Gastroesophageal sphincter (tissue), 4 donors: ENCODE measurements at regions not wholly inside any gene's neighbourhood (a gene's known extent, or its start where the extent isn't known, plus 50 kb on each side); places are given as distances from the start of the nearest gene placed in this dataset.

Source experiments
- ATAC-seq: fragments of 150-250 bp; one replicate; pipeline ENCODE4 v1.9.1; 2016; ENCODE audit warnings: mild to moderate bottlenecking, moderate library complexity
- H3K27ac ChIP-seq, 4 donors: fragments of 200-600 bp; sonication (generic) in 3 of 4; 1 replicate in 3 of 4; 2 replicates in 1 of 4; pipeline ENCODE4 v1.5.1; 2016 to 2019
- H3K27me3 ChIP-seq: fragments of 200-600 bp; sonication (generic); one replicate; pipeline ENCODE4 v1.5.1; 2019
- H3K36me3 ChIP-seq, 2 donors: fragments of 200-600 bp; sonication (generic); one replicate each; pipeline ENCODE4 v1.5.1; 2019; ENCODE audit warnings: control low read depth in 1 of 2
- H3K4me1 ChIP-seq, 3 donors: fragments of 200-600 bp; sonication (generic); 1 replicate in 2 of 3; 2 replicates in 1 of 3; pipeline ENCODE4 v1.5.1; 2016 to 2019; ENCODE audit warnings: control low read depth in 2 of 3
- H3K4me3 ChIP-seq, 2 donors: fragments of 200-600 bp; sonication (generic); one replicate each; pipeline ENCODE4 v1.5.1; 2019; ENCODE audit warnings: mild to moderate bottlenecking in 1 of 2, moderate library complexity in 1 of 2
- H3K9me3 ChIP-seq, 3 donors: fragments of 200-600 bp; sonication (generic); one replicate each; pipeline ENCODE4 v1.5.1; 2017 to 2019; ENCODE audit warnings: control low read depth in 2 of 3
- EP300 ChIP-seq: sonication (generic); formaldehyde crosslinking; IDR thresholded peaks from one replicate; pipeline ENCODE4 v1.6.1; 2017; ENCODE audit warnings: antibody characterized with exemption, mild to moderate bottlenecking
- POLR2A ChIP-seq, 2 donors: fragments of 450-650 bp; IDR thresholded peaks; one replicate each; pipeline ENCODE4 v1.6.1; 2017; ENCODE audit warnings: antibody characterized with exemption in 2 of 2, mild to moderate bottlenecking in 2 of 2, moderate library complexity in 1 of 2
- POLR2AphosphoS5 ChIP-seq: sonication (generic); formaldehyde crosslinking; IDR thresholded peaks from one replicate; pipeline ENCODE4 v1.6.1; 2017; ENCODE audit warnings: antibody characterized with exemption
- WGBS, 2 donors: methylation state at CpG; one replicate each; pipeline ENCODE4 v1.1.5; 2018; ENCODE audit warnings: low coverage in 1 of 2; 5-methylcytosine and 5-hydroxymethylcytosine counted together
- TF ChIP-seq, protein P1 (sequence below), 4 experiments: fragments of 200-600 bp in 2 of 4; fragments of 450-650 bp in 2 of 4; sonication (generic) in 1 of 4; IDR thresholded peaks; one replicate each; pipeline ENCODE4 v1.5.1; 2017 to 2019; ENCODE audit warnings: antibody characterized with exemption in 4 of 4, mild to moderate bottlenecking in 2 of 4, moderate library complexity in 2 of 4

GRCh38 chr20:7806831-7807230, 133.4 kb downstream of the HAO1 start:
- 88 to 100% methylated on average over 1 to 4 of the region's 4 CpGs for WGBS, 2 donors
- no peaks in the 10 kb centered on the region for H3K4me1 ChIP-seq
- peaks cover 6% of the 10 kb centered on the region for H3K27me3 ChIP-seq
- no peak overlapping the region for H3K4me3 ChIP-seq
- ATAC-seq = no peak
- no peak overlapping the region for H3K27ac ChIP-seq
- H3K9me3 ChIP-seq = peaks cover 0 to 23% (median 0%) of the 10 kb centered on the region in 3 donors
- no peaks in the 10 kb centered on the region for H3K36me3 ChIP-seq
- TF ChIP-seq, protein P1, sequence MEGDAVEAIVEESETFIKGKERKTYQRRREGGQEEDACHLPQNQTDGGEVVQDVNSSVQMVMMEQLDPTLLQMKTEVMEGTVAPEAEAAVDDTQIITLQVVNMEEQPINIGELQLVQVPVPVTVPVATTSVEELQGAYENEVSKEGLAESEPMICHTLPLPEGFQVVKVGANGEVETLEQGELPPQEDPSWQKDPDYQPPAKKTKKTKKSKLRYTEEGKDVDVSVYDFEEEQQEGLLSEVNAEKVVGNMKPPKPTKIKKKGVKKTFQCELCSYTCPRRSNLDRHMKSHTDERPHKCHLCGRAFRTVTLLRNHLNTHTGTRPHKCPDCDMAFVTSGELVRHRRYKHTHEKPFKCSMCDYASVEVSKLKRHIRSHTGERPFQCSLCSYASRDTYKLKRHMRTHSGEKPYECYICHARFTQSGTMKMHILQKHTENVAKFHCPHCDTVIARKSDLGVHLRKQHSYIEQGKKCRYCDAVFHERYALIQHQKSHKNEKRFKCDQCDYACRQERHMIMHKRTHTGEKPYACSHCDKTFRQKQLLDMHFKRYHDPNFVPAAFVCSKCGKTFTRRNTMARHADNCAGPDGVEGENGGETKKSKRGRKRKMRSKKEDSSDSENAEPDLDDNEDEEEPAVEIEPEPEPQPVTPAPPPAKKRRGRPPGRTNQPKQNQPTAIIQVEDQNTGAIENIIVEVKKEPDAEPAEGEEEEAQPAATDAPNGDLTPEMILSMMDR (IDR thresholded peaks at IDR 0.05) = no peak
- no peak for TF ChIP-seq EP300
- TF ChIP-seq POLR2A (IDR thresholded peaks at IDR 0.05) = no peak
- TF ChIP-seq POLR2AphosphoS5 = no peak

DNA sequence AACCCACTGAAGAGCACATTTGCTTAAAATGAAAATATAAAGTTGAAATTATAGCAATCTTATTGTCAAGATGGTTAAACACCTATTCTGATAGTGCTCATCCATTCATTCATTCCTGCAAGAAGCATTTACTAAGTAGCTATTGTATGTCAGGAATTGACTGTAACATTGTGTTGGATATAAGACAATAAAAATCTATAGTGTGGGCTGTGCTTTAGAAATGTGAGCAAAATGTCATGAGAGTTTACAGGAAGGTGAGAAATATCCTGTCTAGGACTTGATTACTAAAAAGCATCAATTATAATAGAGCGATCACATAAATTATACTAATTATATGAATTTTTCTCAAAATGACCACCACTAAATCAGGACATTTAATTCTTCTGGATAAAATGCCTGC, 123.0 kb downstream of the HAO1 start:
- Histone ChIP-seq H3K4me1 (no peaks in the 10 kb centered on the region), H3K27me3 (no peaks in the 10 kb centered on the region), H3K36me3 (no peaks in the 10 kb centered on the region), H3K4me3 (no peak overlapping the region), H3K9me3 (peaks cover 0 to 6% (median 0%) of the 10 kb centered on the region in 3 donors), H3K27ac (no peak overlapping the region)
- WGBS, 2 donors = 87 to 88% methylated on average over 1 of the region's 1 CpG
- TF ChIP-seq, protein P1 (IDR thresholded peaks at IDR 0.05) = no peak
- TF ChIP-seq EP300 (no peak), POLR2A (IDR thresholded peaks at IDR 0.05) (no peak), POLR2AphosphoS5 (no peak)
- ATAC-seq = no peak

- WGBS, 2 donors = 91 to 100% methylated on average over 1 of the region's 1 CpG
- H3K9me3 ChIP-seq = no peaks in the 10 kb centered on the region
These were observed 121.8 kb downstream of the HAO1 start for GRCh38 chr20:7818477-7818876.

GRCh38 chr20:7820897-7821296, 119.4 kb downstream of the HAO1 start:
- 82 to 94% methylated on average over 4 of the region's 4 CpGs for WGBS, 2 donors
- TF ChIP-seq POLR2A (IDR thresholded peaks at IDR 0.05) (no peak), POLR2AphosphoS5 (no peak), EP300 (no peak)
- TF ChIP-seq, protein P1 (IDR thresholded peaks at IDR 0.05) = no peak
- no peaks in the 10 kb centered on the region for H3K36me3 ChIP-seq
- H3K9me3 ChIP-seq = no peaks in the 10 kb centered on the region
- ATAC-seq = no peak
- H3K4me1 ChIP-seq = no peaks in the 10 kb centered on the region
- H3K27me3 ChIP-seq = no peaks in the 10 kb centered on the region
- no peak overlapping the region for H3K27ac ChIP-seq
- no peak overlapping the region for H3K4me3 ChIP-seq

More at GRCh38 chr20:7818477-7818876, 121.8 kb downstream of the HAO1 start:
- no peak for TF ChIP-seq POLR2AphosphoS5
- TF ChIP-seq POLR2A (IDR thresholded peaks at IDR 0.05) = no peak
- TF ChIP-seq EP300 = no peak
- TF ChIP-seq, protein P1 (IDR thresholded peaks at IDR 0.05) = no peak
- no peak overlapping the region for H3K27ac ChIP-seq
- no peak overlapping the region for H3K4me3 ChIP-seq
- no peaks in the 10 kb centered on the region for H3K27me3 ChIP-seq
- no peak for ATAC-seq
- H3K4me1 ChIP-seq = no peaks in the 10 kb centered on the region
- H3K36me3 ChIP-seq = no peaks in the 10 kb centered on the region

- Histone ChIP-seq H3K9me3 (no peaks in the 10 kb centered on the region), H3K27me3 (no peaks in the 10 kb centered on the region), H3K27ac (no peak overlapping the region), H3K36me3 (no peaks in the 10 kb centered on the region), H3K4me3 (no peak overlapping the region), H3K4me1 (peaks cover 0 to 2% (median 0%) of the 10 kb centered on the region in 3 donors)
- no peak for ATAC-seq
- no peak for TF ChIP-seq POLR2A (IDR thresholded peaks at IDR 0.05)
- TF ChIP-seq EP300 = no peak
- TF ChIP-seq POLR2AphosphoS5 = no peak
- TF ChIP-seq, protein P1 (IDR thresholded peaks at IDR 0.05) = no peak
- WGBS, 2 donors = 84% methylated on average over 2 of the region's 2 CpGs; no CpG with 5 or more reads in 1 of the 2 donors
These were observed 117.5 kb downstream of the HAO1 start for GRCh38 chr20:7822772-7823171.
